Ascending aorta (tissue), 2 donors: ENCODE measurements at regions not wholly inside any gene's neighbourhood (a gene's known extent, or its start where the extent isn't known, plus 50 kb on each side); places are given as distances from the start of the nearest gene placed in this dataset.

ENCODE experiments used
- DNase-seq, 2 donors: peaks; one replicate each; pipeline ENCODE4 v3.0.0-alpha.2; 2019; ENCODE audit warnings: low spot score in 2 of 2
- H3K27ac ChIP-seq, 2 donors: fragments of 200-600 bp; sonication (generic); one replicate each; pipeline ENCODE4 v1.5.1; 2016 to 2017; ENCODE audit warnings: mild to moderate bottlenecking in 1 of 2
- H3K27me3 ChIP-seq: fragments of 200-600 bp; sonication (generic); one replicate; pipeline ENCODE4 v1.5.1; 2017
- H3K36me3 ChIP-seq, 2 donors: fragments of 200-600 bp; sonication (generic); one replicate each; pipeline ENCODE4 v1.5.1; 2016
- H3K4me1 ChIP-seq, 2 donors: fragments of 200-600 bp; sonication (generic); one replicate each; pipeline ENCODE4 v1.5.1; 2016 to 2017; ENCODE audit warnings: mild to moderate bottlenecking in 1 of 2
- H3K4me3 ChIP-seq, 2 donors: fragments of 200-600 bp; sonication (generic); one replicate each; pipeline ENCODE4 v1.5.1; 2016 to 2017; ENCODE audit warnings: mild to moderate bottlenecking in 1 of 2
- H3K9me3 ChIP-seq, 2 donors: fragments of 200-600 bp; sonication (generic); one replicate each; pipeline ENCODE4 v1.5.1; 2016
- CTCF ChIP-seq, 3 experiments: fragments of 200-600 bp in 2 of 3; fragments of 450-650 bp in 1 of 3; sonication (generic) in 2 of 3; IDR thresholded peaks; one replicate each; pipeline ENCODE4 v1.5.1; 2016 to 2019; ENCODE audit warnings: antibody characterized with exemption in 3 of 3, mild to moderate bottlenecking in 1 of 3, moderate library complexity in 1 of 3
- intact Hi-C: fragments of 100-400 bp; cut with DNase I; formaldehyde crosslinking; loops from one replicate; pipeline ENCODE4 v1.15.1; 2023

- DNase-seq = peak in 1 of 2 donors; percentile 33
- no peak overlapping the region for H3K27ac ChIP-seq
- no peak overlapping the region for H3K4me3 ChIP-seq
- H3K9me3 ChIP-seq = no peaks in the 10 kb centered on the region
- intact Hi-C loops = no loop called here
- no peaks in the 10 kb centered on the region for H3K27me3 ChIP-seq
- H3K36me3 ChIP-seq = no peaks in the 10 kb centered on the region
- H3K4me1 ChIP-seq = no peaks in the 10 kb centered on the region
- no peak for TF ChIP-seq CTCF (IDR thresholded peaks at IDR 0.05)
Measured at GRCh38 chr9:93897075-93897970, 57.8 kb downstream of the BARX1 start.

GRCh38 chr9:93896496-93897033 is 58.6 kb downstream of the BARX1 start:
- H3K27ac ChIP-seq = no peak overlapping the region
- no peaks in the 10 kb centered on the region for H3K27me3 ChIP-seq
- no peaks in the 10 kb centered on the region for H3K36me3 ChIP-seq
- H3K4me3 ChIP-seq = no peak overlapping the region
- no peak for TF ChIP-seq CTCF (IDR thresholded peaks at IDR 0.05)
- no peaks in the 10 kb centered on the region for H3K9me3 ChIP-seq
- intact Hi-C loops = no loop called here
- DNase-seq = peak in 1 of 2 donors; percentile 49
- no peaks in the 10 kb centered on the region for H3K4me1 ChIP-seq

- Histone ChIP-seq H3K27ac (no peak overlapping the region), H3K4me1 (no peaks in the 10 kb centered on the region), H3K4me3 (no peak overlapping the region), H3K27me3 (no peaks in the 10 kb centered on the region), H3K9me3 (no peaks in the 10 kb centered on the region), H3K36me3 (no peaks in the 10 kb centered on the region)
- DNase-seq = peak in 1 of 2 donors; percentile 40
- TF ChIP-seq CTCF (IDR thresholded peaks at IDR 0.05) = no peak
- intact Hi-C loops = no loop called here
Measured at GRCh38 chr9:93896093-93896492, 59.1 kb downstream of the BARX1 start.

GRCh38 chr9:93895535-93895934 is 59.6 kb downstream of the BARX1 start:
- Histone ChIP-seq H3K4me1 (no peaks in the 10 kb centered on the region), H3K27ac (no peak overlapping the region), H3K27me3 (no peaks in the 10 kb centered on the region), H3K4me3 (no peak overlapping the region), H3K36me3 (no peaks in the 10 kb centered on the region), H3K9me3 (no peaks in the 10 kb centered on the region)
- TF ChIP-seq CTCF (IDR thresholded peaks at IDR 0.05) = no peak
- peak in 1 of 2 donors; percentile 22 for DNase-seq
- intact Hi-C loops = no loop called here

- Histone ChIP-seq H3K9me3 (no peaks in the 10 kb centered on the region), H3K36me3 (no peaks in the 10 kb centered on the region), H3K4me3 (no peak overlapping the region), H3K27me3 (no peaks in the 10 kb centered on the region), H3K27ac (no peak overlapping the region), H3K4me1 (no peaks in the 10 kb centered on the region)
- intact Hi-C loops = no loop called here
- TF ChIP-seq CTCF (IDR thresholded peaks at IDR 0.05) = no peak
- peak in 1 of 2 donors; percentile 25 for DNase-seq
Measured at GRCh38 chr9:93894691-93895079, 60.5 kb downstream of the BARX1 start.
